Activated CD8-positive, alpha-beta memory T cell treated with anti-CD3 and anti-CD28 coated beads, Interleukin-2, amount 50 U/mL, for 24 hours (primary cell): ENCODE measurements at regions not wholly inside any gene's neighbourhood (a gene's known extent, or its start where the extent isn't known, plus 50 kb on each side); places are given as distances from the start of the nearest gene placed in this dataset.

Experiments
- DNase-seq: peaks from one replicate; pipeline ENCODE4 v3.0.0-alpha.2; 2020; ENCODE audit errors: extremely low read depth

GRCh38 chr18:70513502-70514171 lies 224.8 kb downstream of the SOCS6 start:
- DNase-seq = no peak

GRCh38 chr18:70507970-70508369 lies 219.1 kb downstream of the SOCS6 start:
- DNase-seq = no peak

- no peak for DNase-seq
Observed at GRCh38 chr18:70506511-70506910, 217.7 kb downstream of the SOCS6 start.

GRCh38 chr18:70503060-70503459 lies 214.2 kb downstream of the SOCS6 start:
- DNase-seq = no peak

- DNase-seq = no peak
Observed at GRCh38 chr18:70501358-70501757, 212.5 kb downstream of the SOCS6 start.

GRCh38 chr18:70500748-70501147 lies 211.9 kb downstream of the SOCS6 start:
- DNase-seq = no peak

GRCh38 chr18:70499218-70499691 lies 210.4 kb downstream of the SOCS6 start:
- DNase-seq = no peak

- DNase-seq = no peak
Observed at GRCh38 chr18:70496353-70497294, 207.8 kb downstream of the SOCS6 start.

- DNase-seq = no peak
Observed at GRCh38 chr18:70494524-70494923, 205.7 kb downstream of the SOCS6 start.

GRCh38 chr18:70493461-70493860 lies 204.6 kb downstream of the SOCS6 start:
- DNase-seq = no peak

GRCh38 chr18:70491734-70492348 lies 203.0 kb downstream of the SOCS6 start:
- DNase-seq = peak; percentile 18

- no peak for DNase-seq
Observed at GRCh38 chr18:70489986-70490933, 201.4 kb downstream of the SOCS6 start.

- no peak for DNase-seq
Observed at GRCh38 chr18:70489571-70489970, 200.7 kb downstream of the SOCS6 start.

- DNase-seq = no peak
Observed at GRCh38 chr18:70469916-70470315, 181.1 kb downstream of the SOCS6 start.

GRCh38 chr18:70468861-70469547 lies 180.2 kb downstream of the SOCS6 start:
- no peak for DNase-seq

GRCh38 chr18:70464343-70465114 lies 175.7 kb downstream of the SOCS6 start:
- DNase-seq = no peak

GRCh38 chr18:70463085-70463484 lies 174.2 kb downstream of the SOCS6 start:
- DNase-seq = no peak

GRCh38 chr18:70462078-70462439 lies 173.2 kb downstream of the SOCS6 start:
- no peak for DNase-seq

- DNase-seq = no peak
Observed at GRCh38 chr18:70461323-70462077, 172.7 kb downstream of the SOCS6 start.
